C4-2B (cell line): ENCODE measurements at regions not wholly inside any gene's neighbourhood (a gene's known extent, or its start where the extent isn't known, plus 50 kb on each side); places are given as distances from the start of the nearest gene placed in this dataset.
A peak's percentile ranks its signal among the peaks of the same experiment; 100 is the strongest.

Source experiments
- H3K27ac ChIP-seq: fragments of 450-650 bp; 2 replicates; pipeline ENCODE4 v1.5.1; 2017
- CTCF ChIP-seq: fragments of 450-650 bp; conservative IDR thresholded peaks from 2 replicates; pipeline ENCODE4 v1.5.1; 2017; ENCODE audit warnings: mild to moderate bottlenecking
- ZFX ChIP-seq: fragments of 450-650 bp; IDR thresholded peaks from 2 replicates; pipeline ENCODE4 v1.6.1; 2017

- H3K27ac ChIP-seq: peak overlapping the region; percentile 87
- no peak for TF ChIP-seq ZFX
- no peak for TF ChIP-seq CTCF
These were observed 1317.6 kb downstream of the TMEM121 start for GRCh38 chr14:106843951-106844483.

DNA sequence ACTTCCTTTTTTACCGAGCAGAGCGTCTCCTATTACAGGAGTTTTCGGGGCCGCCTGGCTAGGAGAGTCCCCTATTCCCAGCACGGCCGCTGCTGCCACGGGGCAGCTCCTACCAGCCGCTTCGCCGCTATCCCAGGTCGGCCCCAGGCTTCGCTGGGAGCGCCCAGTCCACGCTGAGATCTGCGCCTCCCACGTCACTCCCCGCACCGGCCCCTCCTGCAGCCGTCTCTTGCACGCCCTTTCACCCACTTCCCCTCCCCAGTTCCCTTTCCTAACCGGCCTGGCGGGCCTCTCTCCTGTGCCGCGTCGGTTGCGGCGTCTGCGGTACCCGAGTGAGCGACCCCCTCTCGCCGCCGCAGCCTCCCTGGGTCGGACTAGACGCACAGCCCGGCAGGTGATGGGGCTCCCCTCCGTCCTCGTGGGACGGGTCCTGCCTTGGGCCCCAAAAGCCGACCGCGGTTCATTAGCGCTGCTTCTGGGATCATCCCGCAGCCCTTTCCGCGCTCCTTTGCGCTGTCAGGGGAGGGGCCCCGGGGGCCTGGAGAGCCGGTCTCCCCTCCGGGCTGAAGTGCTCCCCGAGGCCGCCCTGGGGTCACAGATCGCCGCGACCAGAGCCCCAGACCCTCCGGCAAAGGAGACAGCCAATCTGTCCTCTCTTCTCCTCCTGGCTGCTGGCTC, 1318.4 kb downstream of the TMEM121 start:
- TF ChIP-seq ZFX (peak; percentile 51; the same call in 1 of the 2 replicates), CTCF (no peak)
- peak overlapping the region; percentile 87 for H3K27ac ChIP-seq

- TF ChIP-seq ZFX: no peak
- no peak for TF ChIP-seq CTCF
- peak overlapping the region; percentile 87 for H3K27ac ChIP-seq
These were observed 1319.1 kb downstream of the TMEM121 start for GRCh38 chr14:106845286-106846087.

GRCh38 chr14:106846218-106846617, 1319.8 kb downstream of the TMEM121 start:
- H3K27ac ChIP-seq: no peak overlapping the region
- TF ChIP-seq ZFX: no peak

GRCh38 chr14:106848330-106849121, 1322.1 kb downstream of the TMEM121 start:
- no peak overlapping the region for H3K27ac ChIP-seq

GRCh38 chr14:106850913-106851825, 1324.8 kb downstream of the TMEM121 start:
- TF ChIP-seq ZFX (no peak), CTCF (no peak)
- no peak overlapping the region for H3K27ac ChIP-seq

More at GRCh38 chr14:106848330-106849121, 1322.1 kb downstream of the TMEM121 start:
- TF ChIP-seq ZFX (no peak), CTCF (peak; percentile 27)
